GM21515 (cell line): ENCODE measurements at regions not wholly inside any gene's neighbourhood (a gene's known extent, or its start where the extent isn't known, plus 50 kb on each side); places are given as distances from the start of the nearest gene placed in this dataset.
"Not testable (repeated sequence)": the region's sequence is repeated elsewhere in the genome, so short reads cannot be mapped to it uniquely, and the experiment has no call there.

Experiments used
- ATAC-seq: cut with Tn5 transposase; IDR thresholded peaks from one replicate; pipeline ENCODE4 v1.9.1; 2021; ENCODE audit not compliant: unreplicated experiment

DNA sequence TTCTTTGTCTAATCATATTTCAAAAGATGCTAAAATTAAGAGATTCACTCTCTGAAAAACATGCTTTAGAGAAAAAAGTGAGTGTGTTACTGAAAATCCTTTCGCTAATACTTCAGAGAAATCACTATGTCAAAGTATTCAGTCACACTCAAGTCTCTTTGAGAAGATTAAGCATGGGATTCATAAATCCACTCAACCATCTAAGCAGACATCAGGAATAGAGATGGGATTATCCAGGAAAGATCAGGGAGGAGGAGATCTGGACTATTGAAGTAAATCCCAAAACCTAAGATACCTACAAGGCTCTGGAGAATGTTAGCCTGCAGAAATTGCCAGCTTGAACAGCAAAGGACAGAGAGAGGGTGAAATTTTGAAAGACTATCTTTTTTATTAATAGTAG is 317.2 kb upstream of the ACO1 start:
- no peak for ATAC-seq

DNA sequence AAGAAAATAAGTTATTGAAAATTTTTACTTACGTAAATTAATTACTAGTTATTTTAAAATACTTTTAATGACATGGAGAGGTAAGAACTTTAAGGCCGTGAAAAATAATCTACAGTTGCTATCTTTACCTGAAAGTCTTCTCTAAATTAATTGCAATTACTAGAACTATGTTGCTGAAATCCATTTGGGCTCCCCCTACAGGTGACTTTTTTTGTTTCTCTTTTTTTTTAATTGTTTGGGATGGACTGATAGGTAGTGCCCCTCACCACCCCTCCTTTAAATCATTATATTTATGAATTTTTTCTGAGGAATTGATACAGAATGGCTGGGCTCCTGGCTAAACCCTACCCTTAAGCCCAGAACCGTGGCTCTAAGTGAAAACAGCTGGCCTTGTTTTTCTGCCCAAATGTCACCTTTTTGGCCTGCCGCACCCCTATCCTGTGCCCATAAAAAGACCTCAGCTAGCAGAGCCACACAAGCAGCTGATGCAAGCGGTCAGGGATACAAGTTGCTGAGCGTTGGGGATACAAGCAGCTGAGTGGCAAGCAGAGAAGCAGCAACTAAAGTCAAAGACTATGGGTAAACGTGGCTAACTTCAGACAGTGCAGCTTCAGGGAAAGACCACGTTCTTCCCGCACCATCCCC is 315.2 kb upstream of the ACO1 start:
- no peak for ATAC-seq

DNA sequence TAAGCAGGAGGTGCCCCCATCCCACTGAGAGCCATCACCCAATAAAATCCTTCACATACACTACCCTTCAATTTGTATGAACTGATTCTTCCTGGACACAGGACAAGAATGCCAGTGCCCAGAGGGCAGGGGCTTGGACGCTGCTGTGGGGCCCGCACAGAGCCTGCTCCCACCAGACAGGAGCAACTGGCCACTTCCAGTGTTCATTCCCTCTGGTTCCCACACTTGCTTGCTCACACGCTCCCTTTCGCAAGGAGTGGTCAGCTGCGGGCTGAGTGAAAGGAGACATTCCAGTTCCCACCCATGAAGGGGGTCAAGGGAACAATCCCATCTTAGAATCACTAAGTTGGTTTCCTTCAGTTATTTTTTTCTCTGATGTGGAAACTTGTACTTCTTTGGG is 314.5 kb upstream of the ACO1 start:
- no peak for ATAC-seq

DNA sequence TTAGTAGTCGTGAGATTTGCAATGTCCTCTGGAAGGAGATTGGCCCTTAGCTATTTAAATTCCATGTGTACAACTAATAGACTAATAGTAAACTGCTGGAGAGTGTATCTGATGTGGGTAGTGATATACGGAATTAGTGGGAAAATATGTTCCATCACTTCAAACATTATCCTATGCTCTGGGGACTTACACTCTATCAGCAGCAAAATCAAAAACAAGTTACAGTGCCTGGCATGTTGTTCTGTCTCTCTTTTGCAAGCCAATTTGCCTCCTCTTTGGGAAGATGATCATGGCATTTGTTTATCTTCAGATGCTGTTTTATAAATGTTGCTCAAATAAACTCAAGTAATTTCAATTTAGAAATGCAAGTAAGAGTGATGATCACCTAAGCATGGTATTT is 311.9 kb upstream of the ACO1 start:
- ATAC-seq = no peak

GRCh38 chr9:32092031-32092430 is 292.4 kb upstream of the ACO1 start:
- ATAC-seq = no peak

- no peak for ATAC-seq
These were observed 267.2 kb upstream of the ACO1 start for GRCh38 chr9:32117291-32117690.

DNA sequence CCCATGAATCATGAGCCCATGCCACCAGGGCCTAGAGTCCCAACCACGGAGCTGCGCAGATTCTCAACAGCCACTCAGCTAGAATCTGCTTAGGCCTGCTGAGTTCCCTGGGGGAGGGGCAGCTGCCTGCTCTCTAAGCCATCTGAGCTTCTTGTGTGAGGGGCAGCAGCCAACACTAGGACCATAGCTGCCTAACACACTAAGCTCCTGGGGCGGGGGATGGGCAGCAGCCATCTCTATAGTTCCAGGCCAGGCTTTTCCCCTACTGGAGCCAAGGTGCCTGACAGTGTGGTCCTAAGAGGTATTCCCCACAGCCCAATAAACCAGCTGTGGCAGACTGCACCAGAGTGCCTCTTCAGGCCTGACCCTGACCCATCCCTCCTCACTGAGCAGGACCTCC is 255.9 kb upstream of the ACO1 start:
- ATAC-seq = no peak

GRCh38 chr9:32130709-32131108 is 253.7 kb upstream of the ACO1 start:
- not testable (repeated sequence) for ATAC-seq

GRCh38 chr9:32136700-32137339 is 247.6 kb upstream of the ACO1 start:
- no peak for ATAC-seq

DNA sequence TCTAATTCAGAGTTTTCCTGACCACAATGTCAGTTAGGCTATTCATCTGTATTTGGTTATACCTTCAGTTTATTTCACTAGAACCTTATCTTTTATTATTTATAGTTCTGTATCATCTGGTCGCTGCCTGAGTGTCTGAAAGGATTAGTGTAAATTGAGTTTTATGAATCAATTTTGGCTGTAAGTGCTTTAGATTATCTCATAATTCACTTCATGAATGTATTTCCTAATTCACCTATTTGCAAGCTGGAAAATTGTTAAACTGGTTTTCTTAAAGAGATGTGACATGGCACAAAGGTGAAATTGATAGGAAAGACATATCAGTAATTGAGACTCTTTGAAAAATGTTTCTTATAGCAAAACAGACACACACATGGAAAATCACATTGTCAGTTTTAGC is 242.4 kb upstream of the ACO1 start:
- ATAC-seq = no peak

DNA sequence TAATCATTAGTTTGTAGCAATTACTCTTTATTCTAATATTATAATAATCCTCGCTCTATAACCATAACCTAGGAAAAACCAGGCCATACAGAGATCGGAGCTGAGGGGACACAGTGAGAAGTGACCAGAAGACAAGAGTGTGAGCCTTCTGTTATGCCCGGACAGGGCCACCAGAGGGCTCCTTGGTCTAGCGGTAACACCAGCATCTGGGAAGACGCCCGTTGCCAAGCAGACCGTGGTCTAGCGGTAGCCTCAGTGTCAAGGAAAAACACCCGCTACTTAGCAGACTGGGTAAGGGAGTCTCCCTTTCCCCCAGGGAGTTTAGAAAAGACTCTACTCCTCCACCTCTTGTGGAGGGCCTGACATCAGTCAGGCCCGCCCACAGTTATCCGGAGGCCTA is 235.9 kb upstream of the ACO1 start:
- ATAC-seq = not testable (repeated sequence)

- ATAC-seq = no peak
These were observed 223.2 kb upstream of the ACO1 start for GRCh38 chr9:32161209-32161608.

DNA sequence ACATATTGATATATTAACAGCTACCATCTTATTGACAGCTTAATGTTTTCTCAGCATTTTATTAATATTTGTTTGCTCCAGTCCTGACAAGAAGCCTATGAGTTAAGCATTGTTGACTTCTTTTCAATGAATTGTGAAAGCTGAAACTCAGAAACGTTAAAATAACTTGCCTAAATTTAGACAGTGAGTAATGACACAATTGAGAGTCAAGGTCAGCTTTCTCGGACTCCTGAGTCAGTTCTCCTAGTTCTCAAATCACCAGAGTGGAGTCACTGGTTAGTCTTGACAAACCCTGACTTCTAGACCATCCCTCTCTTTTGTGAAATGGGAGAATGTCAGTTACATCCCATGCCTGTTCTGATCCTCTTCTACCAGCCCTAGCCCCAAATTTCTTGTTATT is 222.7 kb upstream of the ACO1 start:
- ATAC-seq = peak; percentile 91

GRCh38 chr9:32166316-32166715 is 218.1 kb upstream of the ACO1 start:
- not testable (repeated sequence) for ATAC-seq

- no peak for ATAC-seq
These were observed 213.1 kb upstream of the ACO1 start for GRCh38 chr9:32171339-32171738.

- ATAC-seq = no peak
These were observed 212.2 kb upstream of the ACO1 start for GRCh38 chr9:32172256-32172655.

DNA sequence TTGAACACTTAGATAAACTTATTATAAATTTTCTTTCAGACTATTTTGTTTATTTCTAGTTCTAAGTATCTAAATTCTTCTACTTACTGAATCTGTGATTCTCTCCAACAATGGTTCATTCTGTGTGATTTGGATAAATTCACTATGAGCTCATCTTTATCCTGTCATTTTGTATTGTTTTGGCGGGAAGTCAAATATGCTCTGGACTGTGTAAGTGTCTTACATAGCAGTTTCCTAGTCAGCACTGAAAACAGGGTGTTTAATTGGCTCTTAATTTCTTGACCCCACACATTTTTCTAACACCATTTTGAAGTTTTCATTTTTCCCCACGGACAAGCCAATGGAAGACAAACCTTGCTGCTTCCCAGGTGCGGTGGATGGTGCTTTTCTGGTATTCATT is 207.0 kb upstream of the ACO1 start:
- no peak for ATAC-seq

- ATAC-seq = no peak
These were observed 203.8 kb upstream of the ACO1 start for GRCh38 chr9:32180597-32180996.

DNA sequence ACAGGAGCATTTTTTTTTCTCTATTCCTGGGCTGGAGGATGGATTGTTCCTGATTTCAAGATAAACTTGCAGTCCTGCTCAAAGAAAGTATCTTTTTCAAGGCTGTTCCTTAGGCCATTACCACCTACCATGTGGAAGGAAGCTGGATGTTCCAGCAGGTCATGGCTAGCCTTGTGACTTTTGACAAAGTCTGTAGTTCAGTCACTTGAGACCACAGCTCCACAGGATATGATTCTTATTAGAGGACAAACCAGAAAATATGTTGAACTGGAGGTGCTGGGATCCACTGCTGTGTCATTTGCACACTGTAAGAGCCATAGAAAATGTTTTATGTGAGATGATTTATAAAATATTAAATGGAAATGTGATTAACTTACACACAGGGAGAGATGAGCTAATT is 184.2 kb upstream of the ACO1 start:
- ATAC-seq = no peak

GRCh38 chr9:32200896-32201295 is 183.5 kb upstream of the ACO1 start:
- ATAC-seq = no peak

- ATAC-seq = not testable (repeated sequence)
These were observed 175.3 kb upstream of the ACO1 start for GRCh38 chr9:32209164-32209563.

- peak; percentile 97 for ATAC-seq
These were observed 166.2 kb upstream of the ACO1 start for GRCh38 chr9:32218100-32218767.
